NCI-H510A (cell line): ENCODE measurements at regions not wholly inside any gene's neighbourhood (a gene's known extent, or its start where the extent isn't known, plus 50 kb on each side); places are given as distances from the start of the nearest gene placed in this dataset.

Source experiments
- DNase-seq: peaks from one replicate; lab custom pipeline; 2025; lab: John Stamatoyannopoulos, UW

GRCh38 chr5:175805256-175806011 is 65.9 kb upstream of the CPLX2 start:
- no peak for DNase-seq

- no peak for DNase-seq
These were observed 62.7 kb upstream of the CPLX2 start for GRCh38 chr5:175808711-175809110.

- DNase-seq: no peak
These were observed 61.8 kb upstream of the CPLX2 start for GRCh38 chr5:175809531-175810121.

DNA sequence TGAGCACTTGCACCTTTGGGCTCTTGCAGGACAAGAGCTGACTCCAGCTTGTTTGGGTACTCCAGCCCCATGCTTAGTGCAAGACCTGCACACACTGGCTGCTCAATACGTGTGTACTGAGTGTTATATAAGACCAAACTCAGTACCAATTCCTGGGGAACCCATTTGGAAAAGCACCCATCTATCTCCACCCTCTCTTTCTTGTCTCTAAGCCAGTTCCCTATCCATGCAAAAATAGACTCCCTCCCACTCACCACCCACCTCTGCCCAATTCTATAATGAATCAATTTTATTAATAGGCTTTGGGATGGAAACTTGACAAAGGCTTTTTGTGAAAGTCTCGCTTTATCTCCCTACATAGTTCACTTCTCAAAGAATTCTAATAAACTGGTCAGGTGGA is 60.9 kb upstream of the CPLX2 start:
- no peak for DNase-seq

DNA sequence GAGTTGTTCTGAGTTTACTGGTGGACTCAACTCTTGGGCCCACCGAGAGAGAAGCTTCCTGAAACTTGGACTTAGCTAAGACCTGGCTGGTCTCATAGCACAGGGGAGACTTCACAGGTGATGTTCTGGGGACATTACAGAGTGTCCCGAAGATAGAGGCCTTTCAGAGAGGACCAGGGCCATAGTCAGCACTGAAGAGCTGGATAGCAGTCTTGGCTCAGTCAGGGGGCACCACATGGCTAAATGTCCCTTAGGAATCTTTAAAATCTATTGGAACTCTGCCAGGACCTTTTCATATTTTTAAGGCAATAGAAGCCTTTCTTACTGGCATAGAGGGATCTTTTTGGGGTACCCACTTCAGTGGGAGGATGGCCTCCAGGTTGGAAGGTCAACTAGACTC is 59.8 kb upstream of the CPLX2 start:
- no peak for DNase-seq

DNA sequence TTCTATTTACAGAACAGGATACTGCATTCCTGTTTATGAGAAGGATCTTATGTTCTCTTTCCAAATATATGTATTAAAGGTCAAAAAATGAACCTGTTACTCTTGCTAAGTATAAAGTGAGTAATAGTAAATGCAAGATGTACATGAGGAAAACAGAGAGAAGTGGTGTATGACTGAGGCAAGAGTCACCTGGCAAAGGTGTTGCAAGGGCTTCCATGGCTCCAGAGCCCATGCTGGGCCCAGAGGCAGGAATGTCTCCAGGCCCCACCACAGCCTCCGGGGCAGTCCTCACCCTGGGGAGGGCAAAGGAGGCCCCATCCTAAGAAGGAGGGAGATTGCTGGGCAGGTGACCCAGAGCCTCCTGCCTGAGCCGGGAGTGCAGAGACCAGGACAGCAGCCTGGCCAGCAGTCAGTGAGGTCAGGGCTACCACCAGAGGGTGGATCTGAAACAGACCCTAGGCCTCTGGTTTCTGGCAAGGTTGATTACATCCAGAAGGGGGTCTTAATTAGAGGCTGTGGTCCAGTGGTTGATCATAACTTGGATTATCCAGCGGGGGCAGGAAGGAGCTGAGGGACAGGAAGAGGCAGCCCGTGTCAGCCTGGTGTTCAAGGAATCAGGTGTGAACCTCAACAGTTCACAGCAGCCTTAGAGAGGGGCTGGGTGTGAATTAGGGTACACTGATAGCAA is 57.3 kb upstream of the CPLX2 start:
- no peak for DNase-seq

DNA sequence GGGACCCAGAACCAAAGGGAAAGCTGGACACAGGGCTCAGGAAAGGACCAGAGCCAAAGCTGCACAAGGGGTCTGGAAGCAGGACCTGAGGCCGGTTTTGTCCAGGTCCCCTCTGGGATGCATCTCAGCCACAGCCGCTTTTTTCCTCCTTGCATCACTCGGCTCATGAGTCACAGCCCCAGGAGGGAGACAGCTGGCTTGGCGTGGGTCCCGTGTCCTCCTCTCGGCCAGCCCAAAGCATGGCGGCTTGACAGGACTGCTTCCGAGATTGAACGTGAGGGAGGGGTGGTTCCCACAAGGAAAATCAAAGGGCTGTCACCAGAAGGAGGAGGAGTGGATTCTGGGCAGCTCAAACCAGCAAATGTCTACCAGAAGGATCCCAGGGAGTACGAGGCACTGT is 56.7 kb upstream of the CPLX2 start:
- DNase-seq: no peak

DNA sequence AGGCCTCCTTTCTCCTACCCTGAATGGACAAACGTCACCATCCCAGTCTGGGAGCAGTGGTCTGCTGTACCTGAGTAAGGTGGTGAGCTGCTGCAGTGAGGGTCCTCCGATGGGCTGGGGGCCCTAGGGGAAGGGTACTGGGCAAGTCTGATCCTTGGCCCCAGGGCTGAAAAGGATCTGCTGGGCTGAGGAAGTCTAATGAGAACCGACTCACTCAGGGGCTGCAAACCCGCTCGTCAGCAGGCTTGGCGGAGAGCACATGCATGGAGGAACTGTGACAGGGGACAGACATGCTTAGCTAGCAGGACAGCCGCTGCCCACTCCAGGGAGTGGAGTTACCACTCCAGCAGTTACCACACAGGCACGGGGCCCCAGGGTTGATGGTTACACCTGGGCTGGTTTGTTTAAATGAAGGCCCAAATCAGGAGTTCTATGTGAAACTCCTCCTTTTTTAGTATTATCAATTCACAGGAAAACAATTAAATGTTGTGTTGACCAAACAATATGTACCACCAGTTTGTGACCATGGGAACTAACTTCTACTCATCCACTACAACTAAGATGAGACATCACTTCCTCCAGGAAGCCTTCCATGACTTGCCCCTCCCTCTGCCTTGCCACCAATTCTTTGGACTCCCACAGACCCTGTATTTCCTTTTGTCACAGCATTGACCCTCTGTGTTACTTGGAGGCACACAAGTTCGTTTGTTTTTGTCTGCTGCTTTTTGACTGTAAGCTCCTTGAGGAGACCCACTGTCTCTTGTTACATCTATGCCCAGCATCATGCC is 56.1 kb upstream of the CPLX2 start:
- DNase-seq: no peak

DNA sequence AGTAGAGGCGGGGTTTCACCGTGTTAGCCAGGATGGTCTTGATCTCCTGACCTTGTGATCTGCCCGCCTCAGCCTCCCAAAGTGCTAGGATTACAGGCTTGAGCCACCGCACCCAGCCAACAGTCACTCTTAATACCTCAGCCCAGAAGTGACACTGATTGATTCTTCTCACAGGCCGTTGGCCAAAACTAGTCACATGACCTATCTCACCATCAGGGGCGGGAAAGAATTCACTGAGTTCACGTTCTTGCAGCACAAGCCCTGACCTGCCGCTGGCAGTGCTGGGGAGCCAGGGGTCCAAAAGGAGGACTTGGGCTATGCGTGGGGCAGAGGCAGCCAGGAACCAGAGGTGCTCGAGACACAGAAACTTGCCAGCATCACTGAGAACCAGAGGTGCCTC is 55.0 kb upstream of the CPLX2 start:
- DNase-seq: no peak

DNA sequence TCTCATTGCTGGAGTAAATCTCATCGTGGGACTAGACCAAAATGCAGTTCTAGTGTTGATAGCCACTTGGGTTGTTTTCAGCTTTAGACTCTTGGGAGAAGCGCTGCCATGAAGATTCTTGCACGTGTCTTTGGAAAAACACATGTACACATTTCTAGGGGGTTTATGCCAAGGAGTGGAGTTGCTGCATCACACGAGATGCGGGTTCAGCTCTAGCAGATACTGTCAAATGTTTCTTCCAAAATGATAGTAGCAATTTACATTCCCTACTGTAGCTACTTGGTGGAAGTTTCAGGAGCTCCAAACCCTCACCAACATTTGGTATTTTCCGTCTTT is 52.3 kb upstream of the CPLX2 start:
- DNase-seq: no peak

DNA sequence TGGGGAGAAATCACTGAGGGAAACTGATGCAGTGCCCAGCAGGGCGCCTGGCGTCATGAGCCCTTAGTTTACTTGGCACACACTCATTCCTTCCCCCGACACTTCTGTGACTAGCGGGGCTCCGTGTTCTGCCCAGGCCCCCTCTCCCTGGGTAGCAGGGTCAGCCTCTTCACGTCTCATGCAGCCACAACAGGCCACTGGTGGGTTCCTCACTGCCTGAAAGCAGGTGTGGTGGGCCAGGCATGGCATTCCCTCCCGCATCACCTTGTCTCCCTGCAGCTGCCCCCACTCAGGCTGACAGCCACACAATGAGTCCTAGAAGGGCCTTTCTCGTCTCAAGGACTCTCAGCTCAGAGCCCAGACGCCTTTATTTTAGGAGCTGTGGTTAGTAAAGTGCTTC is 51.1 kb upstream of the CPLX2 start:
- no peak for DNase-seq
